ENCODE measurements at regions not wholly inside any gene's neighbourhood (a gene's known extent, or its start where the extent isn't known, plus 50 kb on each side); places are given as distances from the start of the nearest gene placed in this dataset.

DNA sequence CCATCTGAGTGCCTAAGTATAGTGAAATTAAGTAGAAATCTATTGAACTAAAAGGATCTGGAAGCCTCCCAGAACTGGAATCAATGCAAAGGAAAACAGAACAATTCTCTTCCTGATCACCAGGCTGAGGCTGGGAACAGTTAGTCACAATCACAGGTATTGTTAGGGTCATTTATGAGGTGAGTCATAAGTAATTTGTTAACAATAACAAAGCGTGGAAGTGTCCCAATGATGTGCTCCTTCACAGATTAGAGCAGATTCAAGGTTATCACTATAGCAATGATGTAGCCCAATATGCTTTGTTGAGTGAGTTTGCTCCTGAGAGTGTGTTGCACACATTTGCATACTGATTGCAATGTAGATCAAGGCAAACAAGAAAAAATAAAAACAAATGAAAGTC is 228.1 kb downstream of the ZNF674 start:
- no peaks in the 10 kb centered on the region for H3K4me1 ChIP-seq (ENCODE audit: insufficient read depth, low read length, severe bottlenecking)
- H3K9me3 ChIP-seq (ENCODE audit: low read length) = no peaks in the 10 kb centered on the region
- no peaks in the 10 kb centered on the region for H3F3A ChIP-seq (ENCODE audit: insufficient read depth, low read length)
- no peak overlapping the region for H3K9ac ChIP-seq (ENCODE audit: low read length)
- no peaks in the 10 kb centered on the region for H3K36me3 ChIP-seq (ENCODE audit: insufficient read depth, low read length)
- no peak overlapping the region for H3K27ac ChIP-seq (ENCODE audit: low read depth, low read length, poor library complexity, severe bottlenecking)
- H3K4me3 ChIP-seq (ENCODE audit: low read depth, low read length, poor library complexity, severe bottlenecking) = no peak overlapping the region
- H3K9me2 ChIP-seq (ENCODE audit: low read depth, low read length) = no peaks in the 10 kb centered on the region
- no peak overlapping the region for H3K4me2 ChIP-seq (ENCODE audit: low read length)
- no peak overlapping the region for H2AFZ ChIP-seq (ENCODE audit: low read length)
- H3K79me2 ChIP-seq (ENCODE audit: insufficient read depth, low read length) = no peaks in the 10 kb centered on the region
- H4K20me1 ChIP-seq (ENCODE audit: insufficient read depth, low read length) = no peaks in the 10 kb centered on the region
- no peak for TF ChIP-seq EZH2 (IDR thresholded peaks at IDR 0.05; ENCODE audit: borderline replicate concordance, low read length)
- TF ChIP-seq, protein P1, sequence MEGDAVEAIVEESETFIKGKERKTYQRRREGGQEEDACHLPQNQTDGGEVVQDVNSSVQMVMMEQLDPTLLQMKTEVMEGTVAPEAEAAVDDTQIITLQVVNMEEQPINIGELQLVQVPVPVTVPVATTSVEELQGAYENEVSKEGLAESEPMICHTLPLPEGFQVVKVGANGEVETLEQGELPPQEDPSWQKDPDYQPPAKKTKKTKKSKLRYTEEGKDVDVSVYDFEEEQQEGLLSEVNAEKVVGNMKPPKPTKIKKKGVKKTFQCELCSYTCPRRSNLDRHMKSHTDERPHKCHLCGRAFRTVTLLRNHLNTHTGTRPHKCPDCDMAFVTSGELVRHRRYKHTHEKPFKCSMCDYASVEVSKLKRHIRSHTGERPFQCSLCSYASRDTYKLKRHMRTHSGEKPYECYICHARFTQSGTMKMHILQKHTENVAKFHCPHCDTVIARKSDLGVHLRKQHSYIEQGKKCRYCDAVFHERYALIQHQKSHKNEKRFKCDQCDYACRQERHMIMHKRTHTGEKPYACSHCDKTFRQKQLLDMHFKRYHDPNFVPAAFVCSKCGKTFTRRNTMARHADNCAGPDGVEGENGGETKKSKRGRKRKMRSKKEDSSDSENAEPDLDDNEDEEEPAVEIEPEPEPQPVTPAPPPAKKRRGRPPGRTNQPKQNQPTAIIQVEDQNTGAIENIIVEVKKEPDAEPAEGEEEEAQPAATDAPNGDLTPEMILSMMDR (IDR thresholded peaks at IDR 0.05; ENCODE audit: low read length) = no peak
- no peaks in the 10 kb centered on the region for H3K27me3 ChIP-seq (ENCODE audit: insufficient read depth, low read length)

DNA sequence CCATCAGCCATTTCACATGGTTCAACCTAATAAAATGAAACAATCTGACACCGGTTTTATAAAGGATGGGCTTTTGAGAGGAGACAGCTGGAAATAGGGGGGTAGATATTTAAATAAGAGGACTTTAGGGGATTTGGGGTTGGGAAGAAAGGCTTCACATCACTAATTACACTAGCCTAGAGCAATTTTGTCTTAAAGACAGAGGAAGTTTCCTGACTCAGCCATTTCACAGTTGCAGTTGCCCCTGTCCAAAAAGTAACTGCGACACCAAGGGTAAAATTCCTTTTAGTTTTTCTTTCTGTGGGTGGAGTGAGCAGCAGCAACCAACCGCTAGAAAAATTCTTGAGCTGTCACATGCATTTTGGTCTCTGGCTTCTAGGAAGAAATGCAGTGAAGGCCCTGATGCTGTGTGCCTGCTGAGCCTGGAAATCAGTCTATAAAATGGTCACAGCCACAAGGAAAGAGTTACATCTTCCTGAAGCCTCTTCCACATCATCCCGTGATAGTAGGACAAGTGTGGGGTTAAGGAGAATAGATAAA is 233.6 kb downstream of the ZNF674 start:
- H3K27ac ChIP-seq (ENCODE audit: low read depth, low read length, poor library complexity, severe bottlenecking) = no peak overlapping the region
- H3K9me3 ChIP-seq (ENCODE audit: low read length) = no peaks in the 10 kb centered on the region
- H3K4me1 ChIP-seq (ENCODE audit: insufficient read depth, low read length, severe bottlenecking) = no peaks in the 10 kb centered on the region

DNA sequence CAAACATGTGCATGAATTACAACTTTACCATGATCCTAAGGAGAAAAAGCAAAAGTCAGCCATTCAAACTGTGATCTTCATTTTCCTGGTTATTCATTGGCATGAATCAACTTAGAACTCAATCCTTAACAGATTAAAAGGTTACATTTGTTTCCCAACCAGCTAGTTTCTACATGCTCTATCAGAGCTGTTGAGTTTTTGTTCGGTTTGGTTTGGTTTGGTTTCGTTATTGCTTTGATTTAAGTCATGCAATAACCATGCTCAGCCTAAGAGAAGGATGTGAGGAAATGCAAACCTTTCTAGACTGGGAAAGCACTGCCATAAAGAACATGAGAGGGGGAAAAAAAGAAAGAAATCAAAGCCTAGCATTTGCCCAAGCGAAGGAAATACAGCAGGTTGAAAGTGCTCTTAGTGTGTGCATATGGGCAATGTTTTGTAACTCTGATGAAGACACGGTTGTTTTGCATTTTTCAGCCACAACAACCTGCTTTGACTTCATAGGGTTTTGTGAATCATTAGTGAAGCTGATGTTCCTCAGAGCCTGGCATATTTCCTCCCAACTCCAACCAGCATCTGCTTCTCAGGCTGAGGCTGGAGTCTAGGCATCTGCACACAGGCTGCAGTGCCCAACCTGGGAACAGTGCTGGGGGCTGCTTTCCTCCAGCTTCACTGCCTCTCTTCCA is 234.3 kb downstream of the ZNF674 start:
- Histone ChIP-seq H3K4me3 (ENCODE audit: low read depth, low read length, poor library complexity, severe bottlenecking) (no peak overlapping the region), H3K79me2 (ENCODE audit: insufficient read depth, low read length) (no peaks in the 10 kb centered on the region), H3F3A (ENCODE audit: insufficient read depth, low read length) (no peaks in the 10 kb centered on the region), H3K36me3 (ENCODE audit: insufficient read depth, low read length) (no peaks in the 10 kb centered on the region), H3K9ac (ENCODE audit: low read length) (no peak overlapping the region), H3K9me3 (ENCODE audit: low read length) (no peaks in the 10 kb centered on the region), H3K27me3 (ENCODE audit: insufficient read depth, low read length) (no peaks in the 10 kb centered on the region), H3K9me2 (ENCODE audit: low read depth, low read length) (no peaks in the 10 kb centered on the region), H4K20me1 (ENCODE audit: insufficient read depth, low read length) (no peaks in the 10 kb centered on the region), H2AFZ (ENCODE audit: low read length) (no peak overlapping the region), H3K4me1 (ENCODE audit: insufficient read depth, low read length, severe bottlenecking) (no peaks in the 10 kb centered on the region), H3K27ac (ENCODE audit: low read depth, low read length, poor library complexity, severe bottlenecking) (no peak overlapping the region), H3K4me2 (ENCODE audit: low read length) (no peak overlapping the region)
- TF ChIP-seq, protein P1 (IDR thresholded peaks at IDR 0.05; ENCODE audit: low read length) = no peak
- TF ChIP-seq EZH2 (IDR thresholded peaks at IDR 0.05; ENCODE audit: borderline replicate concordance, low read length) = no peak

More for the DNA sequence above, 233.6 kb downstream of the ZNF674 start:
- Histone ChIP-seq H3K79me2 (ENCODE audit: insufficient read depth, low read length) (no peaks in the 10 kb centered on the region), H3K9ac (ENCODE audit: low read length) (no peak overlapping the region), H4K20me1 (ENCODE audit: insufficient read depth, low read length) (no peaks in the 10 kb centered on the region), H3K27me3 (ENCODE audit: insufficient read depth, low read length) (no peaks in the 10 kb centered on the region), H3K9me2 (ENCODE audit: low read depth, low read length) (no peaks in the 10 kb centered on the region), H2AFZ (ENCODE audit: low read length) (no peak overlapping the region), H3K36me3 (ENCODE audit: insufficient read depth, low read length) (no peaks in the 10 kb centered on the region), H3K4me3 (ENCODE audit: low read depth, low read length, poor library complexity, severe bottlenecking) (no peak overlapping the region), H3K4me2 (ENCODE audit: low read length) (no peak overlapping the region), H3F3A (ENCODE audit: insufficient read depth, low read length) (no peaks in the 10 kb centered on the region)
- TF ChIP-seq, protein P1 (IDR thresholded peaks at IDR 0.05; ENCODE audit: low read length) = no peak
- no peak for TF ChIP-seq EZH2 (IDR thresholded peaks at IDR 0.05; ENCODE audit: borderline replicate concordance, low read length)

Measured in OCI-LY1 (cell line).